ENCODE measurements at regions not wholly inside any gene's neighbourhood (a gene's known extent, or its start where the extent isn't known, plus 50 kb on each side); places are given as distances from the start of the nearest gene placed in this dataset.

DNA sequence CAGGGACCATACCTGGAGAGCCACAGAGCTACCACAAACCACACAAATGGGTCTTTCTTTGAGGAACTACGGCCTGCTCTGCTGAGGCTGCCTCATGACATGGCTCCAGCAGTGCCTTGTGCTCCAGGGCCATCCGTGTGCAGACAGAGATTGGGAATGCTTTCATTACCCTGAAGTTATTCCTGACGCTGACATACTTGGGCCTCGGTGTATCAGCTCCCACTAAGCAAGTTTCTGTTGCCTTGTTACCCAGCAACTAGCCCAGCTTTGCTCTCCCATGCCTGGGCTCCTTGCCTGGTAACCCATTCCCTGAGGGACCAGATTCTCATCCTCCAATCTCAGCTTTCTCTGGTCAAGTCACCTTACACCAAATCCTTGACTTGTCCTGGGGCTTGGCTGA, 80.3 kb upstream of the FZD7 start:
- Histone ChIP-seq H3K36me3 (no peaks in the 10 kb centered on the region), H3K9ac (ENCODE audit: low read depth in 2 of 2, low read length in 2 of 2) (no peak overlapping the region), H3K27me3 (no peaks in the 10 kb centered on the region), H3K4me3 (no peak overlapping the region), H3K9me3 (no peaks in the 10 kb centered on the region), H3K4me1 (no peaks in the 10 kb centered on the region), H3K27ac (no peak overlapping the region)
- TF ChIP-seq, protein P1, sequence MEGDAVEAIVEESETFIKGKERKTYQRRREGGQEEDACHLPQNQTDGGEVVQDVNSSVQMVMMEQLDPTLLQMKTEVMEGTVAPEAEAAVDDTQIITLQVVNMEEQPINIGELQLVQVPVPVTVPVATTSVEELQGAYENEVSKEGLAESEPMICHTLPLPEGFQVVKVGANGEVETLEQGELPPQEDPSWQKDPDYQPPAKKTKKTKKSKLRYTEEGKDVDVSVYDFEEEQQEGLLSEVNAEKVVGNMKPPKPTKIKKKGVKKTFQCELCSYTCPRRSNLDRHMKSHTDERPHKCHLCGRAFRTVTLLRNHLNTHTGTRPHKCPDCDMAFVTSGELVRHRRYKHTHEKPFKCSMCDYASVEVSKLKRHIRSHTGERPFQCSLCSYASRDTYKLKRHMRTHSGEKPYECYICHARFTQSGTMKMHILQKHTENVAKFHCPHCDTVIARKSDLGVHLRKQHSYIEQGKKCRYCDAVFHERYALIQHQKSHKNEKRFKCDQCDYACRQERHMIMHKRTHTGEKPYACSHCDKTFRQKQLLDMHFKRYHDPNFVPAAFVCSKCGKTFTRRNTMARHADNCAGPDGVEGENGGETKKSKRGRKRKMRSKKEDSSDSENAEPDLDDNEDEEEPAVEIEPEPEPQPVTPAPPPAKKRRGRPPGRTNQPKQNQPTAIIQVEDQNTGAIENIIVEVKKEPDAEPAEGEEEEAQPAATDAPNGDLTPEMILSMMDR (IDR thresholded peaks at IDR 0.05), result no peak
- no peak for DNase-seq
- intact Hi-C loops (cut with DNase I), result no loop called here

DNA sequence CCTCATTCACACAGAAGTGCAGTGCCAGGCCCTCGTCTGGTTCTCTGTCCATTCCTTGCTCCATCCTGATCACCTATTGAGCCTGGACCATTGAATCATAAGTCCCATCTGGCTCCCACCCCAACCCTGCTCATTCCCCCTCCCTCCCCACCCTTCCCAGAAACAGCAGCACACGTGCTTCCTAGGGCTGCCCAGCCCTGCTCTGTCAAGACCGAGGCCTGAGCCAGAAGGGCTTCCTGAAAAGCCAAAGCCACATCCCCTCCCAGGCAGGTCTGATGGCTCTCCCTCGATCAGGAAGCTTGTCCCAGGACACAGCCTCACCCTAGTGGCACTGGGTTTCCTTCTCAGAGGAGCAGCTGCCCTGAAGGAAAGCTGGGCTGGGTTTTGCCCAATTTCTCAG, 79.8 kb upstream of the FZD7 start:
- H3K27me3 ChIP-seq, result no peaks in the 10 kb centered on the region
- no peak for DNase-seq
- H3K4me1 ChIP-seq, result no peaks in the 10 kb centered on the region
- H3K4me3 ChIP-seq, result no peak overlapping the region
- H3K9ac ChIP-seq (ENCODE audit: low read depth in 2 of 2, low read length in 2 of 2), result no peak overlapping the region
- TF ChIP-seq, protein P1 (IDR thresholded peaks at IDR 0.05), result no peak
- no peak overlapping the region for H3K27ac ChIP-seq
- no peaks in the 10 kb centered on the region for H3K36me3 ChIP-seq
- intact Hi-C loops (cut with DNase I), result no loop called here
- no peaks in the 10 kb centered on the region for H3K9me3 ChIP-seq

DNA sequence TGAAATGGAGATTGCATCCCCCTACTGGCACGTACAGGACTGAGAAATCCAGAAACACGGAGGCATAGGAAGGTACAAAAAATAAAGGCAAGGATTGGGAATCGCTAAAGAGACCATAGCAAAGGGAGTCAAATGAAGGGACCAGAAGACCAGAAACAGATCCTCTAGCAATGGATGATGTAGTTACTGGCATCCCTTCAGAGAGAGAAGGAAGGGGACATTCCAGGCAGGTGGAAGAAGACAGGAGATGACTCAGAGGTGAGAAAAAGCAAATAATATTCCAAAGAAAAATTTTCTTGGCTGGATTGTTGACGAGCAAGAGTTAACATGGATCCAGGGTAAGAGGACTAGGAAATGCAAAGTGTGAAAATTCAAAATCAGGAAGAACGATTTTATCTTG, 78.4 kb upstream of the FZD7 start:
- H3K27me3 ChIP-seq, result no peaks in the 10 kb centered on the region
- no peak for DNase-seq
- no peaks in the 10 kb centered on the region for H3K4me1 ChIP-seq
- H3K4me3 ChIP-seq, result no peak overlapping the region
- H3K36me3 ChIP-seq, result no peaks in the 10 kb centered on the region
- H3K9ac ChIP-seq (ENCODE audit: low read depth in 2 of 2, low read length in 2 of 2), result no peak overlapping the region
- no peak overlapping the region for H3K27ac ChIP-seq
- intact Hi-C loops (cut with DNase I), result no loop called here
- no peaks in the 10 kb centered on the region for H3K9me3 ChIP-seq
- TF ChIP-seq, protein P1 (IDR thresholded peaks at IDR 0.05), result no peak

DNA sequence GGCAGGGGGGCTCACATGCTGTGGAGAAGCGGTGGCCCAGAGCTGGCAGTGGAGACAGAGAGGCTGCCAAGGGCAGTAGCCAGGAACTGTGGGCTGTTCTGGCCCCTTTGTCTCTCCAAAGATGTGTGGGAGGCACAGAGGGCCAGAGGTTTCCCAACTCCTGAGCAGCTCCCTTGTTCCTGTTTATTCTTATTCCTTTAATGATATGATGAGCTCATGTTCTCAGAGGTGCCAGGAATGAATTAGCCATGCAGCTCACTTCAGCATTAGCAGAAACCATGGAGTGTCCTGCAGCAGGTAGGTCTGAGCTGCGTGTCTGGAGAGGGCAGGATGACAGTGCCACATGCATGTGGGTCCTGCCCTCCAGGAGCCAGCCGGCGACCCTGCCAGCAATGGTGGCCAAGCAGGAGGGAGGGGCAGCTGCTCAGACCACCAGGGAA, 77.9 kb upstream of the FZD7 start:
- intact Hi-C loops (cut with DNase I), result no loop called here
- H3K9me3 ChIP-seq, result no peaks in the 10 kb centered on the region

DNA sequence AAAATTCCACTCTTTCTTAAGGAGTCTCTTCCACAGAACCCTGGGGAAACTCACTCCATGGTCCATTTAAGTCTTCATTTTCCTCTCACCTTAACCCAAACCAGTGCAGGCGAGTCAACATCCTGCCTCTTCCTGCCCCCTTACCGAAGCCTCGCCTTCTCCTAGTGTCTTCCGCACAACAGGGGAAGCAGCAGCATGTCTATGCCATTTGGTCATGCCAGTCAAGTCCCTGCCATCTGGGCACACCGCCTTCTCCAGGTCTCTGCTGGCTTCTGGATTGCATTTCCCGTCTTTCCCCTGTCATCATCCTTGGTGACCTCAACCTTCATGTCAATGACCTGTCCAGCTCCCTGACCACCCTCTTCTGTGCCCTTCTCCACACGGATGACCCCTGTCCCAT, 77.3 kb upstream of the FZD7 start:
- Histone ChIP-seq H3K36me3 (no peaks in the 10 kb centered on the region), H3K4me3 (no peak overlapping the region), H3K9me3 (no peaks in the 10 kb centered on the region), H3K27me3 (no peaks in the 10 kb centered on the region), H3K4me1 (no peaks in the 10 kb centered on the region), H3K9ac (ENCODE audit: low read depth in 2 of 2, low read length in 2 of 2) (no peak overlapping the region), H3K27ac (no peak overlapping the region)
- intact Hi-C loops (cut with DNase I), result no loop called here
- no peak for DNase-seq
- TF ChIP-seq, protein P1 (IDR thresholded peaks at IDR 0.05), result no peak

More for the DNA sequence above, 77.9 kb upstream of the FZD7 start:
- Histone ChIP-seq H3K4me3 (no peak overlapping the region), H3K27me3 (no peaks in the 10 kb centered on the region), H3K4me1 (no peaks in the 10 kb centered on the region), H3K9ac (ENCODE audit: low read depth in 2 of 2, low read length in 2 of 2) (no peak overlapping the region), H3K27ac (no peak overlapping the region), H3K36me3 (no peaks in the 10 kb centered on the region)
- TF ChIP-seq, protein P1 (IDR thresholded peaks at IDR 0.05), result no peak
- no peak for DNase-seq

DNA sequence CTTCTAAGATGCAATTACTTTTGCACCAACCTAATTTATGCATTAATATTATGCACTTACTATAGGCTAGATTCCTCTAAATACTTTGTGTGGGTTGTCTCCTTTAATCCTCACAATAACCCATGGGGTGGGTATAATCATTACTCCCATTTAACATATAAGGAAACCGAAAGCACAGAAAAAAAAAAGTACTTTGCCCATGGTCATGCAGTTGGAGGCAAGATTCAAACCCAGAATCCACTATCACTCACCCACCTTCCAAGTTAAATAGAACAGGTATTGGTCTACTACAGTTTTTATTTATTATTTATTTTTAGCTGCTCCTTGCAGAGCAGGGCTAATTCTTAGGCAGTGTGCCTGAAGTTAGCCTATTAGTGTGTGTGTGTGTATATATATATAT, 76.6 kb upstream of the FZD7 start:
- intact Hi-C loops (cut with DNase I), result no loop called here
- Histone ChIP-seq H3K27ac (no peak overlapping the region), H3K4me3 (no peak overlapping the region), H3K9me3 (no peaks in the 10 kb centered on the region), H3K36me3 (no peaks in the 10 kb centered on the region), H3K9ac (ENCODE audit: low read depth in 2 of 2, low read length in 2 of 2) (no peak overlapping the region), H3K4me1 (no peaks in the 10 kb centered on the region), H3K27me3 (no peaks in the 10 kb centered on the region)
- no peak for DNase-seq
- TF ChIP-seq, protein P1 (IDR thresholded peaks at IDR 0.05), result no peak
